HCT116 (cell line): ENCODE measurements at regions not wholly inside any gene's neighbourhood (a gene's known extent, or its start where the extent isn't known, plus 50 kb on each side); places are given as distances from the start of the nearest gene placed in this dataset.

ENCODE experiments used
- ATAC-seq: fragments of 200-7000 bp; cut with Tn5 transposase; 2 replicates; pipeline ENCODE4 v1.9.1; 2020; ENCODE audit warnings: mild to moderate bottlenecking, moderate library complexity
- BruUV-seq: library from RNA; stranded (reverse); fragments of 400-500 nt; replicated peaks from 2 replicates; lab custom pipeline; 2021; lab: Mats Ljungman, UMichigan
- CTCF ChIA-PET: fragments of 300-600 bp; sonication (Branson Sonifier 250); formaldehyde crosslinking; loops from one replicate; lab custom pipeline; 2021; ENCODE audit warnings: antibody characterized with exemption; lab: Charles Lee
- POLR2A ChIA-PET: fragments of 300-600, 350-600 bp; sonication (Branson Sonifier 250); formaldehyde crosslinking; loops from one replicate; lab custom pipeline; 2021; ENCODE audit warnings: antibody characterized with exemption; lab: Charles Lee
- RAD21 ChIA-PET, 2 experiments: fragments of 300-600 bp; sonication (Branson Sonifier 250); formaldehyde crosslinking; loops; one replicate each; lab custom pipeline; 2023; ENCODE audit warnings: low total read pairs in 2 of 2; ENCODE audit not compliant: uncharacterized antibody in 2 of 2, unreplicated experiment in 2 of 2, low non-redundant PET in 1 of 2; lab: Charles Lee
- DNase-seq: peaks from one replicate; pipeline ENCODE4 v3.0.0-alpha.2; 2010; ENCODE audit warnings: low read depth, low spot score
- H2AFZ ChIP-seq: fragments of 200-600 bp; shearing (Covaris generic), sonication (generic); 2 replicates; pipeline ENCODE4 v1.6.1; 2017; ENCODE audit warnings: low read depth, mixed run types, mixed read lengths, antibody characterized with exemption, low read length; ENCODE audit not compliant: poor library complexity, severe bottlenecking
- H3K27ac ChIP-seq: 2 replicates; pipeline ENCODE4 v1.5.1; 2012; ENCODE audit warnings: low read depth, low read length
- H3K27me3 ChIP-seq: fragments of 200-600 bp; sonication (generic); 2 replicates; pipeline ENCODE4 v1.6.1; 2016; ENCODE audit warnings: mixed run types, low read length, mixed read lengths; ENCODE audit not compliant: insufficient read depth
- H3K36me3 ChIP-seq, 2 experiments: fragments of 200-500 bp in 1 of 2; fragments of 200-600 bp in 1 of 2; sonication (Bioruptor generic) in 1 of 2; sonication (generic) in 1 of 2; 2 replicates each; pipeline versions ENCODE4 v1.5.1 to v1.6.1; 2014 to 2016; ENCODE audit warnings: low read length in 2 of 2, inconsistent platforms in 1 of 2, mixed read lengths in 1 of 2, mixed run types in 1 of 2; ENCODE audit not compliant: insufficient read depth in 2 of 2, control insufficient read depth in 1 of 2
- H3K4me1 ChIP-seq, 2 experiments: fragments of 200-600 bp in 1 of 2; sonication (generic) in 1 of 2; 2 replicates each; pipeline versions ENCODE4 v1.5.1 to v1.6.1; 2012 to 2017; ENCODE audit warnings: low read length in 2 of 2, inconsistent platforms in 1 of 2, mild to moderate bottlenecking in 1 of 2, mixed read lengths in 1 of 2, mixed run types in 1 of 2, moderate library complexity in 1 of 2; ENCODE audit not compliant: insufficient read depth in 2 of 2, control insufficient read depth in 1 of 2
- H3K4me2 ChIP-seq: fragments of 200-600 bp; sonication (generic); 2 replicates; pipeline ENCODE4 v1.6.1; 2017; ENCODE audit warnings: mixed run types, low read length, mixed read lengths
- H3K4me3 ChIP-seq, 2 experiments: fragments of 200-600 bp in 1 of 2; sonication (generic) in 1 of 2; replicated peaks in 1 of 2; 2 replicates each; pipeline ENCODE4 v1.5.1; 2011 to 2016; ENCODE audit warnings: low read length in 2 of 2, control low read depth in 1 of 2, low read depth in 1 of 2, mild to moderate bottlenecking in 1 of 2, mixed read lengths in 1 of 2, mixed run types in 1 of 2
- H3K79me2 ChIP-seq: fragments of 200-600 bp; sonication (generic); 2 replicates; pipeline ENCODE4 v1.6.1; 2017; ENCODE audit warnings: mild to moderate bottlenecking, mixed run types, low read length, moderate library complexity, mixed read lengths; ENCODE audit not compliant: insufficient read depth
- H3K9ac ChIP-seq: fragments of 200-600 bp; sonication (generic); 2 replicates; pipeline ENCODE4 v1.6.1; 2016; ENCODE audit warnings: low read length, mixed read lengths
- H3K9me2 ChIP-seq: fragments of 200-600 bp; sonication (generic), shearing (Covaris generic); 2 replicates; pipeline ENCODE4 v1.6.1; 2017; ENCODE audit warnings: mixed run types, mild to moderate bottlenecking, moderate library complexity; ENCODE audit not compliant: insufficient read depth
- H3K9me3 ChIP-seq, 2 experiments: fragments of 200-500 bp in 1 of 2; fragments of 200-600 bp in 1 of 2; sonication (Bioruptor generic) in 1 of 2; sonication (generic) in 1 of 2; 2 replicates each; pipeline ENCODE4 v1.6.1; 2014 to 2017; ENCODE audit warnings: low read length in 2 of 2, mixed read lengths in 2 of 2, inconsistent platforms in 1 of 2, low read depth in 1 of 2, mild to moderate bottlenecking in 1 of 2, mixed run types in 1 of 2, moderate library complexity in 1 of 2; ENCODE audit not compliant: control insufficient read depth in 1 of 2, insufficient read depth in 1 of 2
- H4K20me1 ChIP-seq: fragments of 200-600 bp; sonication (generic), shearing (Covaris generic); 2 replicates; pipeline ENCODE4 v1.6.1; 2017; ENCODE audit warnings: mixed run types, mild to moderate bottlenecking, moderate library complexity; ENCODE audit not compliant: insufficient read depth
- CBX3 ChIP-seq: IDR thresholded peaks from 2 replicates; pipeline ENCODE4 v1.6.1; 2012; ENCODE audit warnings: low read depth
- CEBPB ChIP-seq: IDR thresholded peaks from 2 replicates; pipeline ENCODE4 v1.6.1; 2012; ENCODE audit warnings: low read depth
- CTCF ChIP-seq, 3 experiments: fragments of 200-600 bp in 1 of 3; sonication (generic) in 1 of 3; IDR thresholded peaks in 2 of 3; conservative IDR thresholded peaks in 1 of 3; 2 replicates each; pipeline ENCODE4 v1.5.1; 2012 to 2017; ENCODE audit warnings: low read depth in 2 of 3, low read length in 2 of 3, antibody characterized with exemption in 1 of 3, borderline replicate concordance in 1 of 3, control low read depth in 1 of 3, mild to moderate bottlenecking in 1 of 3, mixed read lengths in 1 of 3, mixed run types in 1 of 3, moderate library complexity in 1 of 3; ENCODE audit not compliant: insufficient read depth in 1 of 3
- EGR1 ChIP-seq: IDR thresholded peaks from 2 replicates; pipeline ENCODE4 v1.6.1; 2012; ENCODE audit warnings: low read depth
- ELF1 ChIP-seq: IDR thresholded peaks from 2 replicates; pipeline ENCODE4 v1.6.1; 2012; ENCODE audit warnings: low read depth, borderline replicate concordance
- EZH2 ChIP-seq: fragments of 200-600 bp; sonication (generic); IDR thresholded peaks from 2 replicates; pipeline ENCODE4 v1.6.1; 2017; ENCODE audit warnings: antibody characterized with exemption, mixed run types
- EZH2phosphoT487 ChIP-seq: fragments of 200-600 bp; IDR thresholded peaks from 2 replicates; pipeline ENCODE4 v1.6.1; 2018; ENCODE audit warnings: antibody characterized with exemption, borderline replicate concordance
- FOSL1 ChIP-seq: IDR thresholded peaks from 2 replicates; pipeline ENCODE4 v1.6.1; 2012; ENCODE audit warnings: low read depth
- RAD21 ChIP-seq: IDR thresholded peaks from 2 replicates; pipeline ENCODE4 v1.6.1; 2012; ENCODE audit warnings: low read depth, mild to moderate bottlenecking
- SIN3A ChIP-seq: IDR thresholded peaks from 2 replicates; pipeline ENCODE4 v1.6.1; 2012; ENCODE audit warnings: low read depth
- SRF ChIP-seq: IDR thresholded peaks from 2 replicates; pipeline ENCODE4 v1.6.1; 2012; ENCODE audit warnings: low read depth
- TCF7L2 ChIP-seq: IDR thresholded peaks from 2 replicates; pipeline ENCODE4 v1.7.0; 2011; ENCODE audit warnings: borderline replicate concordance, inconsistent platforms; ENCODE audit not compliant: insufficient read depth, insufficient read length; ENCODE audit errors: extremely low read depth
- YY1 ChIP-seq: IDR thresholded peaks from 2 replicates; pipeline ENCODE4 v1.6.1; 2011; ENCODE audit warnings: low read length, low read depth, moderate library complexity, mild to moderate bottlenecking; ENCODE audit not compliant: insufficient replicate concordance; ENCODE audit errors: extremely low read depth
- ZNF274 ChIP-seq: fragments of 200-500 bp; sonication (Bioruptor generic); IDR thresholded peaks from 2 replicates; pipeline ENCODE4 v1.6.1; 2014; ENCODE audit warnings: mild to moderate bottlenecking, low read depth, low read length, inconsistent platforms
- intact Hi-C: fragments of 100-400 bp; cut with micrococcal nuclease; formaldehyde crosslinking; loops from 2 replicates; pipeline ENCODE4 v1.10.0; 2022

DNA sequence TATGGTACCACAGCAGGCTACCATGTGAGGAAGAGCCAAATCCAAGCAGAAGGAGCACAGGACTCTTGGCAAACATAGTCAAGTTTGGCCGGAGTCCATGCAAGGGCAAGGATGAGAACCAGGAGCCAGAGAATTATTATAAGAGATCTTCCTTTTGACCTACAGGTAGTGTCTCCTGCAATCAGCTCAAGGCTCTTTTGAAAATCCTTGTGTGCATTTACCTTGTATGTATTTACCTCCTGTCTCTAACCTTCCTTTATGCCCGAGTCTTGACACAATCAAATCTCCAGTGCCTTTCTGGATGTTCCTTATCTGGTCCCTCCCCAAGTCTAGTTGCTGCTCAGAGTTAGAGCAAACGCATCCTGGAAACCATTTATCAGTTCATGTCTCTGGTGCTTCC is 855.0 kb upstream of the CELF4 start:
- Histone ChIP-seq H4K20me1 (no peaks in the 10 kb centered on the region), H3K9me2 (no peaks in the 10 kb centered on the region), H3K4me2 (no peak overlapping the region), H3K27ac (no peak overlapping the region), H3K9ac (no peak overlapping the region), H3K4me3 (no peak overlapping the region), H3K4me1 (no peaks in the 10 kb centered on the region), H3K27me3 (no peaks in the 10 kb centered on the region), H3K79me2 (no peaks in the 10 kb centered on the region), H3K36me3 (no peaks in the 10 kb centered on the region), H2AFZ (no peak overlapping the region), H3K9me3 (peaks cover 2 to 6% of the 10 kb centered on the region in 2 experiments; a peak in 2 of 4 replicates)
- intact Hi-C loops = no loop called here
- no TSS peak for BruUV-seq
- ATAC-seq (no peak), DNase-seq (no peak)
- POLR2A ChIA-PET = no interaction called here
- RAD21 ChIA-PET = no interaction called here
- TF ChIP-seq EZH2phosphoT487 = no peak
- no peak for TF ChIP-seq EGR1
- TF ChIP-seq CTCF (IDR thresholded peaks at IDR 0.05 in 2 of 3, conservative IDR thresholded peaks at IDR 0.05 in 1 of 3; ENCODE audit: borderline replicate concordance in 1 of 3, insufficient read depth in 1 of 3, low read depth in 2 of 3, low read length in 2 of 3) = no peak
- no peak for TF ChIP-seq SRF
- TF ChIP-seq FOSL1 = no peak
- TF ChIP-seq ZNF274 = no peak
- no peak for TF ChIP-seq RAD21
- TF ChIP-seq YY1 = no peak
- no peak for TF ChIP-seq EZH2
- TF ChIP-seq ELF1 = no peak
- TF ChIP-seq CBX3 = no peak
- TF ChIP-seq SIN3A = no peak
- TF ChIP-seq CEBPB = no peak
- no peak for TF ChIP-seq TCF7L2
- CTCF ChIA-PET = no interaction called here
